ENCODE measurements at regions not wholly inside any gene's neighbourhood (a gene's known extent, or its start where the extent isn't known, plus 50 kb on each side); places are given as distances from the start of the nearest gene placed in this dataset.

GRCh38 chr16:76176616-76177015 lies 100.6 kb upstream of the CNTNAP4 start:
- TF ChIP-seq POLR2A (IDR thresholded peaks at IDR 0.05), result no peak
- TF ChIP-seq, protein P1, sequence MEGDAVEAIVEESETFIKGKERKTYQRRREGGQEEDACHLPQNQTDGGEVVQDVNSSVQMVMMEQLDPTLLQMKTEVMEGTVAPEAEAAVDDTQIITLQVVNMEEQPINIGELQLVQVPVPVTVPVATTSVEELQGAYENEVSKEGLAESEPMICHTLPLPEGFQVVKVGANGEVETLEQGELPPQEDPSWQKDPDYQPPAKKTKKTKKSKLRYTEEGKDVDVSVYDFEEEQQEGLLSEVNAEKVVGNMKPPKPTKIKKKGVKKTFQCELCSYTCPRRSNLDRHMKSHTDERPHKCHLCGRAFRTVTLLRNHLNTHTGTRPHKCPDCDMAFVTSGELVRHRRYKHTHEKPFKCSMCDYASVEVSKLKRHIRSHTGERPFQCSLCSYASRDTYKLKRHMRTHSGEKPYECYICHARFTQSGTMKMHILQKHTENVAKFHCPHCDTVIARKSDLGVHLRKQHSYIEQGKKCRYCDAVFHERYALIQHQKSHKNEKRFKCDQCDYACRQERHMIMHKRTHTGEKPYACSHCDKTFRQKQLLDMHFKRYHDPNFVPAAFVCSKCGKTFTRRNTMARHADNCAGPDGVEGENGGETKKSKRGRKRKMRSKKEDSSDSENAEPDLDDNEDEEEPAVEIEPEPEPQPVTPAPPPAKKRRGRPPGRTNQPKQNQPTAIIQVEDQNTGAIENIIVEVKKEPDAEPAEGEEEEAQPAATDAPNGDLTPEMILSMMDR (IDR thresholded peaks at IDR 0.05), result no peak
- TF ChIP-seq POLR2AphosphoS5 (IDR thresholded peaks at IDR 0.05), result no peak
- TF ChIP-seq EP300 (IDR thresholded peaks at IDR 0.05), result no peak
